Activated CD8-positive, alpha-beta T cell treated with anti-CD3 and anti-CD28 coated beads, Interleukin-2, amount 10 ng/mL, durations not matched to agents 7 days and 5 days (primary cell): ENCODE measurements at regions not wholly inside any gene's neighbourhood (a gene's known extent, or its start where the extent isn't known, plus 50 kb on each side); places are given as distances from the start of the nearest gene placed in this dataset.

Experiments used
- ATAC-seq: fragments of 150-1000 bp; cut with Tn5 transposase; one replicate; pipeline ENCODE4 v1.10.0; 2021; ENCODE audit warnings: moderate library complexity
- CTCF ChIA-PET: fragments of 350-600 bp; sonication (Branson Sonifier 250); formaldehyde crosslinking; loops from one replicate; lab custom pipeline; 2021; ENCODE audit warnings: antibody characterized with exemption; lab: Charles Lee
- POLR2A ChIA-PET: fragments of 350-600 bp; sonication (Branson Sonifier 250); formaldehyde crosslinking; loops from one replicate; lab custom pipeline; 2021; ENCODE audit warnings: antibody characterized with exemption; lab: Charles Lee
- DNase-seq: peaks from one replicate; pipeline ENCODE4 v3.0.0-alpha.2; 2020
- H3K27ac Mint-ChIP-seq: one replicate; pipeline ENCODE4 v1.8.0; 2021; ENCODE audit warnings: mild to moderate bottlenecking, mixed read lengths
- H3K27me3 Mint-ChIP-seq: one replicate; pipeline ENCODE4 v1.8.0; 2021; ENCODE audit warnings: low read depth, mixed read lengths
- H3K36me3 Mint-ChIP-seq: one replicate; pipeline ENCODE4 v1.8.0; 2021; ENCODE audit warnings: low read depth, mixed read lengths
- H3K4me1 Mint-ChIP-seq: one replicate; pipeline ENCODE4 v1.8.0; 2021; ENCODE audit warnings: low read depth, mixed read lengths
- H3K4me3 Mint-ChIP-seq: one replicate; pipeline ENCODE4 v1.8.0; 2021; ENCODE audit warnings: mild to moderate bottlenecking, mixed read lengths
- H3K9me3 Mint-ChIP-seq: one replicate; pipeline ENCODE4 v1.8.0; 2022; ENCODE audit warnings: mixed read lengths; ENCODE audit not compliant: insufficient read depth

DNA sequence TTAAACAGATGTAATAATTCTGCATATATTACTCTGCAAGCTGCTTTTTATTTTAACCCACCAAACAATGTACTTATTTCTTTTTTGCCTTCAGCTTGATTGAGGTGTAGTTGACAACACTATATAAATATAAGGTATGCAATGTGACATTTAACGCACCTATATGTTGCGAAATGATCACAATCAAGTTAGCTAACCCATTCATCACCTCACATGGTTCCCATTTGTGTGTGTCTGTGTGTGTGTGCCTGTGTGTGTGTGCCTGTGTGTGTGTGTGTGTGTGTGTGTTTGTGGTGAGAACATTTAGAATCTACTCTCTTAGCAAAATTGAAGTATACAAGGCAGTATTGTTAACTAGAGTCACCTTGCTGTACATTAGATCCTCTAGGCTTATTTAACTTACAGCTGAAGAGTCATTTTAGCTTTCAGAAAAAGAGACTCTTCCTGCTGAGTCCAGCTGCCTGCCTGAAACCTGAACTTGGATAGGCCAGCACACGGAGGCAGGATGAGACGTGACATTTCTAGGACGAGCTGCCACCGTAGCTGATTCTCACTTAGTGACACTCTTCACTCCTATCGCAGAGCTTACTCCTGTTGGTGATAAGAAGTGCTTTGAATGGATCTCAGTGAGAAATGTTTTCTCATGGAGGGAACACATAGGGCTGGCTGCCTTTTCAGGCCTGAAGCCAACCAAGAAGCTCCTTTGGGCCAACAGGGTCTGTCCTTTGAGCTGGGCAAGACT, 126.5 kb upstream of the RIPOR2 start:
- Mint-ChIP-seq H3K4me3 (no peak overlapping the region), H3K9me3 (no peaks in the 10 kb centered on the region), H3K4me1 (peaks cover 33% of the 10 kb centered on the region), H3K27ac (no peak overlapping the region), H3K36me3 (no peaks in the 10 kb centered on the region), H3K27me3 (peaks cover under 1% of the 10 kb centered on the region)
- CTCF ChIA-PET: interaction anchor here (1.0 to 5.0 kb wide), 12 partner anchors 9 to 129 kb away, joined by 3 to 53 read pairs (median 4); no protein-coding TSS in a partner anchor
- POLR2A ChIA-PET: interaction anchor here (0.8 kb wide), 1 partner anchor 45 kb away, joined by 3 read pairs; no protein-coding TSS in a partner anchor
- ATAC-seq: no peak
- DNase-seq: no peak

DNA sequence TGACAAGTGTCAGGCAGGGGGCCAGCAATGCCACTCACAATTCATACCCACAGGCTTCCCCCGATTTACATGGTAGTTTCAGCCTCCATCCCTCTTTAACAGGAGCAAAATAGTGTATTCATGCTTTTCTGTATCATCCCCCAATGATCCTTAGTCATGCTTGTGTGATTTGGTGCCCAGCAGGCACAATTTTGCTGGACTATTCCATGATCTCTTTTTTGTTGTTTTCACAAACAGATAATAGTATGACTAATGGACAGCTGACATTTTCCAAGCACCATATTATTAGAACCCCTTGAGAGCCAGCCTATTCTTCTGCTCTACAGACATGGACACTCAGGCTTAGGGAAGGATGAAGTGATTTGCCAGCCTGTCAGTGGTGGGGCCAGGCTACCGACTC, 128.2 kb upstream of the RIPOR2 start:
- peaks cover 3% of the 10 kb centered on the region for H3K27me3 Mint-ChIP-seq
- ATAC-seq (no peak), DNase-seq (no peak)
- no peak overlapping the region for H3K4me3 Mint-ChIP-seq
- H3K9me3 Mint-ChIP-seq: no peaks in the 10 kb centered on the region
- ChIA-PET CTCF (interaction anchor here (0.9 to 5.0 kb wide), 4 partner anchors 10 to 47 kb away, joined by 3 to 53 read pairs (median 9); no protein-coding TSS in a partner anchor), POLR2A (interaction anchor here (0.5 kb wide), 1 partner anchor 27 kb away, joined by 3 read pairs; no protein-coding TSS in a partner anchor)
- H3K27ac Mint-ChIP-seq: no peak overlapping the region
- H3K4me1 Mint-ChIP-seq: peaks cover 19% of the 10 kb centered on the region
- H3K36me3 Mint-ChIP-seq: no peaks in the 10 kb centered on the region

DNA sequence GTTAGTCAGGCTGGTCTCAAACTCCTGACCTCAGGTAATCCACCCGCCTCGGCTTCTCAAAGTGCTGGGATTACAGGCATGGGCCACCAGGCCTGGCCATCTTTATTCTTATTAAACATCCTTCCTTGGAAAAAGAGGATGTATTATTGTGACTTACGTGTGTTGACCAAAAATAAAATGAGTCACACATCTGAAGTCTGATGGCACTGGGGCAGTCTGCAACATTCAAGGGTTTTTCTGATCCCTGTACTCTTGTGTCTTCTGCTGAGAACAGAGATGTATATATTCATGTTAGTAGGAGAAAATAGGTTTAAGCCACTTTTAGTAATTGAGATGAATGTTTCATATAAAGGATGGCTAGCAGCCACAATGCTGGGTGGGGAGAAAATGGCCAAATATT, 129.9 kb upstream of the RIPOR2 start:
- ChIA-PET CTCF (interaction anchor here (1.2 to 1.4 kb wide), 2 partner anchors 27 to 39 kb away, joined by 4 to 9 read pairs; no protein-coding TSS in a partner anchor), POLR2A (no interaction called here)
- DNase-seq (no peak), ATAC-seq (no peak)
- Mint-ChIP-seq H3K4me1 (peaks cover 10% of the 10 kb centered on the region), H3K9me3 (no peaks in the 10 kb centered on the region), H3K27ac (no peak overlapping the region), H3K27me3 (peaks cover 3% of the 10 kb centered on the region), H3K4me3 (no peak overlapping the region), H3K36me3 (peaks cover 7% of the 10 kb centered on the region)

DNA sequence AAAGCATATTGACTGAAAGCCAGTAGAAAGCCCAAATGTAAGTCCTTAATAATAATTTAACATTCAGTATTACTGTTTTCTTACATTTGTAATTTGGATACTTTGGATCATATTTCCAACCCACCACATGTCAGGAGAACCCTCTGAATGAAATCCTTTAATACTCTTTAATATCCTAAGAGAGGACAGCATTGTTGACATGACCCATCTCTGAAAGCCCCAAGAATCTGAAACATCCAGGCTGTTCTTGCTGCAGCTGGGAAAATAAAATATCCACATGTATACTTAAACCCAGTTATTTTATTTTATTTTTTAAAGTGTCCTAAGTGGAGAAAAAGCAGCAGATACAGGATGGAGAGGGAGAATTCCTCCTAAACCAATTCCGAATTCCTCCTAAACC, 130.8 kb upstream of the RIPOR2 start:
- Mint-ChIP-seq H3K4me3 (no peak overlapping the region), H3K27me3 (peaks cover 3% of the 10 kb centered on the region), H3K36me3 (peaks cover 8% of the 10 kb centered on the region), H3K9me3 (no peaks in the 10 kb centered on the region), H3K27ac (no peak overlapping the region), H3K4me1 (peaks cover 13% of the 10 kb centered on the region)
- POLR2A ChIA-PET: no interaction called here
- DNase-seq (no peak), ATAC-seq (no peak)
- CTCF ChIA-PET: interaction anchor here (1.2 to 3.7 kb wide), 6 partner anchors 10 to 132 kb away, joined by 3 to 35 read pairs (median 6); no protein-coding TSS in a partner anchor

DNA sequence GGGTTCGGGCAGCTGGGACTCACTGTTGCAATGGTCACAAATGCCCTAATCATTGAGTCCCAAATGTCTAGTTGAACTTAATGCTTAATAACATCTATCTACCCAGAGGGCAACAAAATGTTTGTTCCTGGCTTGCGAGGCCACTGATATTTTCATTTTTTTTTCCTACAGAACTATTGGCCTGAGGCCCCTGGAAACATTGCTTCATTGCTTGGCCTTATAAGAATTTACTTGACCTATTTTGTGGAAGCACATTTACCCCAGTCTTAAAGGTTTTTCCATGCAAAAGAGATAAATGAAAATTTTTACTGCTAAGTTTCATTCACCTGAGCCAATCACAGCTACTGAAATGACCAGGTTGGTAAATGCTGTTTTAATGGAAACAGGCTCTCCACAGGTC, 133.1 kb upstream of the RIPOR2 start:
- ChIA-PET POLR2A (no interaction called here), CTCF (interaction anchor here (1.0 to 3.7 kb wide), 8 partner anchors 18 to 213 kb away, joined by 3 to 35 read pairs (median 6); no protein-coding TSS in a partner anchor)
- Mint-ChIP-seq H3K4me3 (no peak overlapping the region), H3K36me3 (peaks cover 8% of the 10 kb centered on the region), H3K27ac (no peak overlapping the region), H3K4me1 (peaks cover 7% of the 10 kb centered on the region), H3K9me3 (no peaks in the 10 kb centered on the region), H3K27me3 (peaks cover 3% of the 10 kb centered on the region)
- ATAC-seq (no peak), DNase-seq (no peak)

DNA sequence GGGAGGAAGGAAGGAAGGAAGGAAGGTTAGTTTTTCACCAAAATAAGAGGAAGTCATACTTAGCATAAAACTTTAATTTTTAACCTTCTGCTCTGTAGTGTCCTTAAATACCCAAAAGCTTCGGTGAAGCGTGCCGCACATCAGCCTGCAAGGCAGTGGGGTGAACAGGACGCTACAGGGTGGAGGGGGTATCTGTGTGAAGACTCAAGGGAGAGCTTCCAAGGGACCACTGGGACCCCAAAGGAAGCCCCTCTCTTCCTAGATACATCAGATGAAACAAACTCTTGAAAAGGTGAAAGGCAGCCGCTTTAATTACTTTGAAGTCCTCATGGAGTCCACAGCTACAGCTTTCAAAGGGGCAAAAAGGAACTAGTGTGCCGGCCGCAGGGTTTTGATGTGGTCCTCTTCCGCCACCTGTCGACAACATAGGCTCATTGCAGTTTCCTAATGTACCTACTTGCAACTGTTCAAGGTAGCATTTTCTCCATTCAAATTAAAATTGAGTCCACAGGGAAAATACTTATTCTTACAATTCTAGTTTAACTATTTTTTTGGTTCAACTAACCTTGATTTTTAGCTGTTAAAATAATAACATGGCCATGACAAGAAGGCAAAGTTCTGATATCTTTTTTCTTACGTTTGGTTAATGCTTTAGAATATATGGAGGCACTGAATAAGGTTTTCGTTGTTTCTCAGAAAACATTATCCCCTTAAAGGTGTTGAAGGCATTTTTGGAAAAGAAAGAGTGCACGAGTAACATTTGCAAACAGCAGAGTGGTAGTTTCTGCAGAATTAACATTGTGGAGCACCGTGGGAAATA, 135.0 kb upstream of the RIPOR2 start:
- ChIA-PET CTCF (interaction anchor here (0.6 to 2.4 kb wide), 58 partner anchors 9 to 352 kb away, joined by 3 to 159 read pairs (median 4); partner anchors contain the start of genes C6orf62 and RIPOR2), POLR2A (interaction anchor here (1.0 to 1.5 kb wide), 2 partner anchors 44 to 295 kb away, joined by 4 to 17 read pairs; no protein-coding TSS in a partner anchor)
- H3K4me1 Mint-ChIP-seq: peaks cover 7% of the 10 kb centered on the region
- H3K36me3 Mint-ChIP-seq: peaks cover 12% of the 10 kb centered on the region
- peak overlapping the region; percentile 91 for H3K27ac Mint-ChIP-seq
- peak overlapping the region; percentile 53 for H3K4me3 Mint-ChIP-seq
- no peaks in the 10 kb centered on the region for H3K9me3 Mint-ChIP-seq
- DNase-seq: peak; percentile 90
- peak; percentile 95 for ATAC-seq
- H3K27me3 Mint-ChIP-seq: peaks cover 3% of the 10 kb centered on the region

DNA sequence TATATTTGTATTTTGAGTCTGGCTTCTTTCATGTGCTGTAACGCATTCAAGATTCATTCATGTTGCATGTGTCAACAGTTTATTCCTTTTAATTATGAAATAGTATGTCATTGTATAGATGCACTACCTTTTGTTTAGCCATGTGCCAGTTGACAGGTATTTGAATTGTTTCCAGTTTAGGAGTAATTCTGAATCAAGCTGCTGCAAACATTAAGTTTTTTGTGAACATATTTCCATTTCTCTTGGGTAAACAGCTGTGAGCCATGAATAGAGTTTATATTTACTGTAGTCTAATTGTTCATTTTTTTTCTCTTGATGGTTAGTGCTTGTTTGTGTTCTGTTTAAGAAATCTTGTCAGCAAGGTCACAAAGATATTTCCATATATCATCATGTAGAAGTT, 142.4 kb upstream of the RIPOR2 start:
- no peak for DNase-seq
- ATAC-seq: no peak
- Mint-ChIP-seq H3K4me1 (no peaks in the 10 kb centered on the region), H3K27ac (no peak overlapping the region), H3K27me3 (no peaks in the 10 kb centered on the region), H3K36me3 (peaks cover 29% of the 10 kb centered on the region), H3K4me3 (no peak overlapping the region), H3K9me3 (no peaks in the 10 kb centered on the region)
- ChIA-PET CTCF (interaction anchor here (1.7 kb wide), 1 partner anchor 51 kb away, joined by 6 read pairs; no protein-coding TSS in a partner anchor), POLR2A (interaction anchor here (0.9 kb wide), 1 partner anchor 15 kb away, joined by 3 read pairs; no protein-coding TSS in a partner anchor)

DNA sequence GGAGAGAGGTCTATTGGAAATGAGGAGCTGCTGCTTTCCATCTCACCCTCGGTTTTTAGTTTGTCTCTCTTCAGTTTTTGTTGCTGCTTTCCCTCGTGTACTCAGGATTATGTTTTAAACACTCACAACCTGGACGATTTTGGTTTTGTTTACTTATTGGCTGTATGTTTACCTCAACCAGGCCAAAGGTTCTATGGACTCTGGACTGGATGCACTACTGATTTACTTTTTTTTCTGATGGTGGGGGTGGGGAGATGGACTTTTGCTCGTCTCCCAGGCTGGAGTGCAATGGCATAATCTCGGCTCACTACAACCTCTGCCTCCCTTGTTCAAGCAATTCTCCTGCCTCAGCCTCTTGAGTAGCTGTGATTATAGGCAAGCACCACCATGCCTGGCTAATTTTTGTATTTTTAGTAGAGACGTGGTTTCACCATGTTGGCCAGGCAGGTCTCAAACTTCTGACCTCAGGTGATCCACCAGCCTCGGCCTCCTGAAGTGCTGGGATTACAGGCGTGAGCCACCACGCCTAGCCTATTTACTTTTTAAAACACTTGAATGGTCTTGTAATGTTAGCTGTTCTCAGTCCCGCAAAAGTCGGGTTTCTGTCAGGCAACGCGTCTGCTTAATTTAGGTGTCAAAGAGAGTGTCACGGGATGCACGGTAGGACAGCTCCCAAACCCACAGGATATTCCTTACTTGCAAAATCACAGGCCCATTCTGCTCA, 148.2 kb upstream of the RIPOR2 start:
- no peak for DNase-seq
- Mint-ChIP-seq H3K9me3 (no peaks in the 10 kb centered on the region), H3K4me3 (no peak overlapping the region), H3K27me3 (no peaks in the 10 kb centered on the region), H3K36me3 (peaks cover 42% of the 10 kb centered on the region), H3K27ac (no peak overlapping the region), H3K4me1 (peaks cover 10% of the 10 kb centered on the region)
- no peak for ATAC-seq
- ChIA-PET POLR2A (interaction anchor here (0.6 kb wide), 1 partner anchor 57 kb away, joined by 3 read pairs; no protein-coding TSS in a partner anchor), CTCF (interaction anchor here (1.2 to 1.4 kb wide), 2 partner anchors 13 to 57 kb away, joined by 3 to 4 read pairs; no protein-coding TSS in a partner anchor)

DNA sequence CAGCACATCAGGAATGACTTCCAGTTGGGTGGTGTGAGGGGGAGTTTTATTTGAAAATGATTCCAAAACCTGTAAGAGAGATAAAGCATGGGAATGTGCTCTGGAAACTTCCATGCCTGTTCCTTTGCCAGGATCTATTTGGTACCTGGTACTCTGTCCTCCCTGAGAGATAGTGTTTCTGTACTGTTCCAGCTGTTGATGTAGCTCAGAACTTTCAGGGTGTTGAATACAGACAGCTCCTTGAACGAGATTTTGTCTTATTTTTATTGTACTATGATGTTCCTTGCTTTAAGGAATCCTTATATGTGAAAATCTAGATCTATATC, 148.7 kb upstream of the RIPOR2 start:
- POLR2A ChIA-PET: interaction anchor here (0.6 kb wide), 1 partner anchor 58 kb away, joined by 3 read pairs; no protein-coding TSS in a partner anchor
- H3K9me3 Mint-ChIP-seq: no peaks in the 10 kb centered on the region
- no peak for ATAC-seq
- H3K4me1 Mint-ChIP-seq: peaks cover 10% of the 10 kb centered on the region
- H3K4me3 Mint-ChIP-seq: no peak overlapping the region
- CTCF ChIA-PET: interaction anchor here (1.2 kb wide), 1 partner anchor 13 kb away, joined by 4 read pairs; no protein-coding TSS in a partner anchor
- peaks cover 47% of the 10 kb centered on the region for H3K36me3 Mint-ChIP-seq
- no peak overlapping the region for H3K27ac Mint-ChIP-seq
- no peak for DNase-seq
- no peaks in the 10 kb centered on the region for H3K27me3 Mint-ChIP-seq

DNA sequence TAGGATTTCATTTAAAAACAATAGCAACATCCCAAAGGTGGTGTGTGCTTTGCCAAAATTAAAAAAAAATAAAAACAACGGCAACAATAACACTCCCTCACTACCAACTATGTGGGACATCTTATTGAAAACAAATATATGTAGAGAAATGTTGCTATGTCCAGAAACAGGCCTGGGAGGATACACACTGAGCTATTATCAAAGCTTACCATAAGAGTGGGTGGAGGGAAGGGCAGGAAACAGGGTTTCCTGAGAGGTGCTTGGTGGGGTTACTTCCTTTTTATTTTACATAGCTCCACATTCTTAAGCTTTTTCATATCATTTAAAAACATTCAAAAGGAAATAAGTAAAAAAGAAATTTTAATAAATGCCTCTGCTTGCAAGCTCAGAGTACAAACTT, 150.0 kb upstream of the RIPOR2 start:
- ChIA-PET POLR2A (no interaction called here), CTCF (interaction anchor here (0.9 to 2.4 kb wide), 6 partner anchors 15 to 518 kb away, joined by 3 to 9 read pairs (median 4); no protein-coding TSS in a partner anchor)
- DNase-seq: peak; percentile 47
- peaks cover 10% of the 10 kb centered on the region for H3K4me1 Mint-ChIP-seq
- ATAC-seq: peak; percentile 90
- H3K9me3 Mint-ChIP-seq: no peaks in the 10 kb centered on the region
- H3K27ac Mint-ChIP-seq: peak overlapping the region; percentile 48
- no peak overlapping the region for H3K4me3 Mint-ChIP-seq
- H3K27me3 Mint-ChIP-seq: no peaks in the 10 kb centered on the region
- peaks cover 46% of the 10 kb centered on the region for H3K36me3 Mint-ChIP-seq
